ENCODE measurements at regions not wholly inside any gene's neighbourhood (a gene's known extent, or its start where the extent isn't known, plus 50 kb on each side); places are given as distances from the start of the nearest gene placed in this dataset.

DNA sequence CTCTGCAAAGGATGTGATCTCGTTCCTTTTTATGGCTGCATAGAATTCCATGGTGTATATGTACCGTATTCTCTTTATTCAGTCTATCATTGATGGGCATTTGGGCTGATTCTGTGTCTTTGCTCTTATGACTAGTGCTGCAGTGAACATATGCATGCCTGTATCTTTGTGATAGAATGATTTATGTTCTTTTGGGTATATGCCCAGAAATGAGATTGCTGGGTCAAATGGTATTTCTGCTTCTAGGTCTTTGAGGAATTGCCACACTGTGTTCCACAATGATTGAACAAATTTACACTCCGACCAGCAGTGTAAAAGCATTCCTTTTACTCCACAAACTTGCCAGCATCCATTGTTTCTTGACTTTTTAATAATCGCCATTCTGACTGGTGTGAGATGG, 60.2 kb upstream of the ADORA2B start:
- Histone ChIP-seq H3K9me3 (replicated peaks; ENCODE audit: control insufficient read depth, insufficient read depth, low read length) (no peaks in the 10 kb centered on the region; the same call in 2 of the 3 replicates), H4K20me1 (ENCODE audit: control insufficient read depth, insufficient read depth) (no peaks in the 10 kb centered on the region), H3K9ac (ENCODE audit: control insufficient read depth, insufficient read depth, low read length) (no peak overlapping the region), H3K27ac (ENCODE audit: control insufficient read depth, insufficient read depth) (no peak overlapping the region), H2AFZ (ENCODE audit: control insufficient read depth, low read depth, low read length) (no peak overlapping the region), H3K4me3 (no peak overlapping the region), H3K4me1 (ENCODE audit: control insufficient read depth, insufficient read depth, low read length) (no peaks in the 10 kb centered on the region), H3K79me2 (ENCODE audit: control insufficient read depth, insufficient read depth, low read length) (no peaks in the 10 kb centered on the region), H3K4me2 (ENCODE audit: control insufficient read depth, insufficient read depth) (no peak overlapping the region), H3K27me3 (replicated peaks in 1 of 2; ENCODE audit: control insufficient read depth in 2 of 2, insufficient read depth in 2 of 2, low read length in 1 of 2) (no peaks in the 10 kb centered on the region), H3K36me3 (ENCODE audit: control insufficient read depth in 2 of 2, insufficient read depth in 2 of 2, low read length in 1 of 2) (no peaks in the 10 kb centered on the region)
- RAD21 ChIA-PET (ENCODE audit: unreplicated experiment), result no interaction called here
- no peak for FAIRE-seq
- ATAC-seq, result no peak
- no TSS peak for BruUV-seq (replicated peaks)
- SMC1A ChIA-PET (ENCODE audit: uncharacterized antibody, unreplicated experiment), result no interaction called here
- TF ChIP-seq TCF12 (IDR thresholded peaks at IDR 0.05; ENCODE audit: low read depth, low read length), result no peak
- in situ Hi-C loops (cut with MboI) (no loop called here), intact Hi-C loops (cut with micrococcal nuclease; ENCODE audit: unreplicated experiment) (no loop called here)
- CTCF ChIA-PET, result no interaction called here
- POLR2A ChIA-PET, result no interaction called here
- WGBS (ENCODE audit: insufficient coverage, insufficient replicate concordance, low lambda C conversion rate, missing lambda C conversion rate), result 27% methylated on average over 4 of the region's 4 CpGs
- DNase-seq (ENCODE audit: low read depth, low spot score), result no peak

DNA sequence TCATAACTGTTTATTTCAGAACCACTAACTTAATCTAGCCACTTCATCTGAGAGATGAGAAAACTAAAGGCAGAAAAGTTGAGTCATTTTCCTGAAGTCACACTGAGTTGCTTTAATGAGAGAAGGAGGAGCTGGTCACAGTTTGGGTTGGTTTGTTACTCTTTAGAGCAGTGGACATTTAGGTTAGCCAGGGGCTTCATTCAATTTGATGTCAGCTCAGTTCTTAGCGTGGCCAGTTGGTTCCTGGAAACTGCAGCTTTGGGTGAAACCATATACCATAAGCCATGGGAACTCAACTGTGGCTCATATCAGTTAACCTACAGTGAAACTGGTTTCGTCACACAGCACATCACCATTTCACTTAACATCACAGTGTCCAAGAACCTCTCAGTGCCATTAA, 59.2 kb upstream of the ADORA2B start:
- CTCF ChIA-PET, result no interaction called here
- in situ Hi-C loops (cut with MboI) (no loop called here), intact Hi-C loops (cut with micrococcal nuclease; ENCODE audit: unreplicated experiment) (no loop called here)
- no peaks in the 10 kb centered on the region; the same call in 2 of the 3 replicates for H3K9me3 ChIP-seq (replicated peaks; ENCODE audit: control insufficient read depth, insufficient read depth, low read length)
- SMC1A ChIA-PET (ENCODE audit: uncharacterized antibody, unreplicated experiment), result no interaction called here
- TF ChIP-seq SREBF1 (IDR thresholded peaks at IDR 0.05; ENCODE audit: low read length) (no peak), BRCA1 (IDR thresholded peaks at IDR 0.05; ENCODE audit: low read depth, low read length) (no peak), RBBP5 (conservative IDR thresholded peaks at IDR 0.05) (no peak), TCF12 (IDR thresholded peaks at IDR 0.05; ENCODE audit: low read depth, low read length) (no peak), HDGF (IDR thresholded peaks at IDR 0.05) (no peak), RB1 (IDR thresholded peaks at IDR 0.05; ENCODE audit: borderline replicate concordance) (no peak), RAD51 (IDR thresholded peaks at IDR 0.05) (no peak)
- TF ChIP-seq, protein P1, sequence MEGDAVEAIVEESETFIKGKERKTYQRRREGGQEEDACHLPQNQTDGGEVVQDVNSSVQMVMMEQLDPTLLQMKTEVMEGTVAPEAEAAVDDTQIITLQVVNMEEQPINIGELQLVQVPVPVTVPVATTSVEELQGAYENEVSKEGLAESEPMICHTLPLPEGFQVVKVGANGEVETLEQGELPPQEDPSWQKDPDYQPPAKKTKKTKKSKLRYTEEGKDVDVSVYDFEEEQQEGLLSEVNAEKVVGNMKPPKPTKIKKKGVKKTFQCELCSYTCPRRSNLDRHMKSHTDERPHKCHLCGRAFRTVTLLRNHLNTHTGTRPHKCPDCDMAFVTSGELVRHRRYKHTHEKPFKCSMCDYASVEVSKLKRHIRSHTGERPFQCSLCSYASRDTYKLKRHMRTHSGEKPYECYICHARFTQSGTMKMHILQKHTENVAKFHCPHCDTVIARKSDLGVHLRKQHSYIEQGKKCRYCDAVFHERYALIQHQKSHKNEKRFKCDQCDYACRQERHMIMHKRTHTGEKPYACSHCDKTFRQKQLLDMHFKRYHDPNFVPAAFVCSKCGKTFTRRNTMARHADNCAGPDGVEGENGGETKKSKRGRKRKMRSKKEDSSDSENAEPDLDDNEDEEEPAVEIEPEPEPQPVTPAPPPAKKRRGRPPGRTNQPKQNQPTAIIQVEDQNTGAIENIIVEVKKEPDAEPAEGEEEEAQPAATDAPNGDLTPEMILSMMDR (IDR thresholded peaks at IDR 0.05 in 2 of 3, conservative IDR thresholded peaks at IDR 0.05 in 1 of 3; ENCODE audit: control insufficient read depth in 2 of 3, extremely low read depth in 1 of 3, insufficient read depth in 1 of 3, low read depth in 3 of 3, low read length in 3 of 3), result no peak
- TF ChIP-seq, protein P2, sequence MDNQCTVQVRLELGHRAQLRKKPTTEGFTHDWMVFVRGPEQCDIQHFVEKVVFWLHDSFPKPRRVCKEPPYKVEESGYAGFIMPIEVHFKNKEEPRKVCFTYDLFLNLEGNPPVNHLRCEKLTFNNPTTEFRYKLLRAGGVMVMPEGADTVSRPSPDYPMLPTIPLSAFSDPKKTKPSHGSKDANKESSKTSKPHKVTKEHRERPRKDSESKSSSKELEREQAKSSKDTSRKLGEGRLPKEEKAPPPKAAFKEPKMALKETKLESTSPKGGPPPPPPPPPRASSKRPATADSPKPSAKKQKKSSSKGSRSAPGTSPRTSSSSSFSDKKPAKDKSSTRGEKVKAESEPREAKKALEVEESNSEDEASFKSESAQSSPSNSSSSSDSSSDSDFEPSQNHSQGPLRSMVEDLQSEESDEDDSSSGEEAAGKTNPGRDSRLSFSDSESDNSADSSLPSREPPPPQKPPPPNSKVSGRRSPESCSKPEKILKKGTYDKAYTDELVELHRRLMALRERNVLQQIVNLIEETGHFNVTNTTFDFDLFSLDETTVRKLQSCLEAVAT (IDR thresholded peaks at IDR 0.05), result no peak
- no peak overlapping the region for H3K27ac ChIP-seq (ENCODE audit: control insufficient read depth, insufficient read depth)
- POLR2A ChIA-PET, result no interaction called here
- FAIRE-seq (no peak), ATAC-seq (no peak), DNase-seq (ENCODE audit: low read depth, low spot score) (no peak)
- no peak overlapping the region for H3K4me3 ChIP-seq
- no peaks in the 10 kb centered on the region for H3K4me1 ChIP-seq (ENCODE audit: control insufficient read depth, insufficient read depth, low read length)
- RAD21 ChIA-PET (ENCODE audit: unreplicated experiment), result no interaction called here
- H3K36me3 ChIP-seq (ENCODE audit: control insufficient read depth in 2 of 2, insufficient read depth in 2 of 2, low read length in 1 of 2), result no peaks in the 10 kb centered on the region
- H3K79me2 ChIP-seq (ENCODE audit: control insufficient read depth, insufficient read depth, low read length), result no peaks in the 10 kb centered on the region
- WGBS (ENCODE audit: insufficient coverage, insufficient replicate concordance, low lambda C conversion rate, missing lambda C conversion rate), result 19% methylated on average over 2 of the region's 2 CpGs
- H3K4me2 ChIP-seq (ENCODE audit: control insufficient read depth, insufficient read depth), result no peak overlapping the region
- no peak overlapping the region for H3K9ac ChIP-seq (ENCODE audit: control insufficient read depth, insufficient read depth, low read length)
- BruUV-seq (replicated peaks), result no TSS peak
- H3K27me3 ChIP-seq (replicated peaks in 1 of 2; ENCODE audit: control insufficient read depth in 2 of 2, insufficient read depth in 2 of 2, low read length in 1 of 2), result no peaks in the 10 kb centered on the region
- H2AFZ ChIP-seq (ENCODE audit: control insufficient read depth, low read depth, low read length), result no peak overlapping the region
- H4K20me1 ChIP-seq (ENCODE audit: control insufficient read depth, insufficient read depth), result no peaks in the 10 kb centered on the region

All from GM12878 (cell line).